ENCODE measurements at regions not wholly inside any gene's neighbourhood (a gene's known extent, or its start where the extent isn't known, plus 50 kb on each side); places are given as distances from the start of the nearest gene placed in this dataset.

GRCh38 chr18:57202881-57203280, 56.0 kb downstream of the BOD1L2 start:
- Mint-ChIP-seq H3K27me3 (no peaks in the 10 kb centered on the region), H3K36me3 (no peaks in the 10 kb centered on the region), H3K27ac (no peak overlapping the region), H3K9me3 (no peaks in the 10 kb centered on the region), H3K4me3 (no peak overlapping the region), H3K4me1 (no peaks in the 10 kb centered on the region)
- CTCF ChIA-PET = interaction anchor here (0.8 kb wide), 1 partner anchor 12 kb away, joined by 3 read pairs; no protein-coding TSS in a partner anchor
- no peak for DNase-seq

GRCh38 chr18:57205641-57206040, 58.8 kb downstream of the BOD1L2 start:
- DNase-seq = no peak
- Mint-ChIP-seq H3K4me3 (no peak overlapping the region), H3K9me3 (no peaks in the 10 kb centered on the region), H3K27me3 (peaks cover 18% of the 10 kb centered on the region), H3K27ac (no peak overlapping the region), H3K4me1 (peaks cover 5% of the 10 kb centered on the region), H3K36me3 (no peaks in the 10 kb centered on the region)
- CTCF ChIA-PET = no interaction called here

- DNase-seq = no peak
- Mint-ChIP-seq H3K4me1 (peaks cover 5% of the 10 kb centered on the region), H3K36me3 (no peaks in the 10 kb centered on the region), H3K4me3 (no peak overlapping the region), H3K9me3 (no peaks in the 10 kb centered on the region), H3K27me3 (peaks cover 24% of the 10 kb centered on the region), H3K27ac (no peak overlapping the region)
- CTCF ChIA-PET = no interaction called here
Measured at GRCh38 chr18:57207124-57207916, 60.4 kb downstream of the BOD1L2 start.

- Mint-ChIP-seq H3K27ac (no peak overlapping the region), H3K36me3 (no peaks in the 10 kb centered on the region), H3K27me3 (peaks cover 28% of the 10 kb centered on the region), H3K9me3 (no peaks in the 10 kb centered on the region), H3K4me3 (no peak overlapping the region), H3K4me1 (peaks cover 5% of the 10 kb centered on the region)
- no peak for DNase-seq
- CTCF ChIA-PET = no interaction called here
Measured at GRCh38 chr18:57208047-57208446, 61.2 kb downstream of the BOD1L2 start.

GRCh38 chr18:57209713-57210106, 62.8 kb downstream of the BOD1L2 start:
- no peak for DNase-seq
- no peaks in the 10 kb centered on the region for H3K36me3 Mint-ChIP-seq
- H3K27me3 Mint-ChIP-seq = peaks cover 31% of the 10 kb centered on the region
- peak overlapping the region; percentile 26 for H3K4me3 Mint-ChIP-seq
- H3K9me3 Mint-ChIP-seq = no peaks in the 10 kb centered on the region
- CTCF ChIA-PET = no interaction called here
- H3K4me1 Mint-ChIP-seq = peaks cover 5% of the 10 kb centered on the region
- no peak overlapping the region for H3K27ac Mint-ChIP-seq

GRCh38 chr18:57210107-57210715, 63.3 kb downstream of the BOD1L2 start:
- no peak overlapping the region for H3K27ac Mint-ChIP-seq
- peak overlapping the region; percentile 26 for H3K4me3 Mint-ChIP-seq
- peaks cover 5% of the 10 kb centered on the region for H3K4me1 Mint-ChIP-seq
- no peaks in the 10 kb centered on the region for H3K9me3 Mint-ChIP-seq
- peaks cover 31% of the 10 kb centered on the region for H3K27me3 Mint-ChIP-seq
- no peaks in the 10 kb centered on the region for H3K36me3 Mint-ChIP-seq
- no peak for DNase-seq
- CTCF ChIA-PET = no interaction called here

- CTCF ChIA-PET = no interaction called here
- Mint-ChIP-seq H3K27me3 (peaks cover 31% of the 10 kb centered on the region), H3K9me3 (no peaks in the 10 kb centered on the region), H3K4me3 (no peak overlapping the region), H3K4me1 (peaks cover 5% of the 10 kb centered on the region), H3K36me3 (no peaks in the 10 kb centered on the region), H3K27ac (no peak overlapping the region)
- no peak for DNase-seq
Measured at GRCh38 chr18:57210716-57211411, 64.0 kb downstream of the BOD1L2 start.

GRCh38 chr18:57211412-57211750, 64.5 kb downstream of the BOD1L2 start:
- CTCF ChIA-PET = no interaction called here
- Mint-ChIP-seq H3K36me3 (no peaks in the 10 kb centered on the region), H3K4me3 (no peak overlapping the region), H3K9me3 (no peaks in the 10 kb centered on the region), H3K27me3 (peaks cover 31% of the 10 kb centered on the region), H3K27ac (no peak overlapping the region), H3K4me1 (peaks cover 5% of the 10 kb centered on the region)
- no peak for DNase-seq

GRCh38 chr18:57211776-57212175, 64.9 kb downstream of the BOD1L2 start:
- Mint-ChIP-seq H3K27me3 (peaks cover 31% of the 10 kb centered on the region), H3K36me3 (no peaks in the 10 kb centered on the region), H3K27ac (no peak overlapping the region), H3K9me3 (no peaks in the 10 kb centered on the region), H3K4me1 (peaks cover 5% of the 10 kb centered on the region), H3K4me3 (no peak overlapping the region)
- no peak for DNase-seq
- CTCF ChIA-PET = no interaction called here

GRCh38 chr18:57212678-57213077, 65.8 kb downstream of the BOD1L2 start:
- no peaks in the 10 kb centered on the region for H3K9me3 Mint-ChIP-seq
- no peak for DNase-seq
- peaks cover 31% of the 10 kb centered on the region for H3K27me3 Mint-ChIP-seq
- CTCF ChIA-PET = no interaction called here
- H3K36me3 Mint-ChIP-seq = no peaks in the 10 kb centered on the region
- no peak overlapping the region for H3K4me3 Mint-ChIP-seq
- H3K27ac Mint-ChIP-seq = no peak overlapping the region
- peaks cover 5% of the 10 kb centered on the region for H3K4me1 Mint-ChIP-seq

GRCh38 chr18:57214976-57215375, 68.1 kb downstream of the BOD1L2 start:
- Mint-ChIP-seq H3K4me1 (peaks cover 2% of the 10 kb centered on the region), H3K27me3 (peaks cover 19% of the 10 kb centered on the region), H3K36me3 (no peaks in the 10 kb centered on the region), H3K27ac (no peak overlapping the region), H3K9me3 (no peaks in the 10 kb centered on the region), H3K4me3 (no peak overlapping the region)
- CTCF ChIA-PET = interaction anchor here (0.7 kb wide), 1 partner anchor 12 kb away, joined by 3 read pairs; no protein-coding TSS in a partner anchor
- DNase-seq = no peak

GRCh38 chr18:57218281-57218680, 71.4 kb downstream of the BOD1L2 start:
- no peaks in the 10 kb centered on the region for H3K36me3 Mint-ChIP-seq
- CTCF ChIA-PET = no interaction called here

GRCh38 chr18:57219964-57220363, 73.1 kb downstream of the BOD1L2 start:
- CTCF ChIA-PET = no interaction called here
- Mint-ChIP-seq H3K27me3 (no peaks in the 10 kb centered on the region), H3K4me1 (no peaks in the 10 kb centered on the region)

More at GRCh38 chr18:57218281-57218680, 71.4 kb downstream of the BOD1L2 start:
- peaks cover 1% of the 10 kb centered on the region for H3K27me3 Mint-ChIP-seq
- H3K4me3 Mint-ChIP-seq = no peak overlapping the region
- no peak for DNase-seq
- H3K9me3 Mint-ChIP-seq = no peaks in the 10 kb centered on the region
- no peaks in the 10 kb centered on the region for H3K4me1 Mint-ChIP-seq
- no peak overlapping the region for H3K27ac Mint-ChIP-seq

GRCh38 chr18:57220480-57220879, 73.6 kb downstream of the BOD1L2 start:
- CTCF ChIA-PET = no interaction called here
- H3K36me3 Mint-ChIP-seq = no peaks in the 10 kb centered on the region
- no peaks in the 10 kb centered on the region for H3K4me1 Mint-ChIP-seq
- H3K4me3 Mint-ChIP-seq = no peak overlapping the region
- peaks cover 2% of the 10 kb centered on the region for H3K27me3 Mint-ChIP-seq
- H3K9me3 Mint-ChIP-seq = no peaks in the 10 kb centered on the region
- no peak for DNase-seq
- no peak overlapping the region for H3K27ac Mint-ChIP-seq

More at GRCh38 chr18:57219964-57220363, 73.1 kb downstream of the BOD1L2 start:
- no peak overlapping the region for H3K27ac Mint-ChIP-seq
- DNase-seq = no peak
- no peak overlapping the region for H3K4me3 Mint-ChIP-seq
- no peaks in the 10 kb centered on the region for H3K36me3 Mint-ChIP-seq
- H3K9me3 Mint-ChIP-seq = no peaks in the 10 kb centered on the region
